ENCODE measurements at regions not wholly inside any gene's neighbourhood (a gene's known extent, or its start where the extent isn't known, plus 50 kb on each side); places are given as distances from the start of the nearest gene placed in this dataset.

DNA sequence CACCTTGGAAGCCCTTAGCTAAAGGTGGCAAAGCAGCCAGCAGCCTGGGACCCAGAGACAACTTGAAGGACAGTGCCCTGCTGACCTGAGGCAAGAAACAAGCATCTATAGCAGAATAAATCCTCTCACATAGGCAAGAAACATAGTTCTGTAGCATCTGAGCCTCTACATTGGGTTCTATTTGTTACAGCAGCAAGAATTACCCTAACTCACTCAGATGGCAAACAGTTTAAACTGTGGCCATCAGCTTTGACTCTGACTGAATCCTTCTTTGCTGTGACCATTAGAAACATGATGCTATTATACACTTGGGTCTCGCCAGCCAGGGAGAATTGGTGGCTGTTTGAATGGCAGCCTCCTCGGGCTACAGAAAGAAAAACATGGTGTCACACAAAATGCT lies 53.1 kb upstream of the CCL1 start:
- peaks cover 88% of the 10 kb centered on the region for H3K27me3 Mint-ChIP-seq (ENCODE audit: low read depth)

GRCh38 chr17:34414339-34414738 lies 51.3 kb upstream of the CCL1 start:
- Mint-ChIP-seq H3K27me3 (ENCODE audit: low read depth) (peaks cover 88% of the 10 kb centered on the region), H3K4me3 (no peak overlapping the region), H3K36me3 (no peaks in the 10 kb centered on the region), H3K4me1 (no peaks in the 10 kb centered on the region), H3K27ac (no peak overlapping the region), H3K9me3 (no peaks in the 10 kb centered on the region)
- no peak for DNase-seq (ENCODE audit: low spot score in 2 of 2, unreplicated experiment in 2 of 2)
- TF ChIP-seq CTCF (IDR thresholded peaks at IDR 0.05; ENCODE audit: unreplicated experiment): no peak

More for the DNA sequence above, 53.1 kb upstream of the CCL1 start:
- DNase-seq (ENCODE audit: low spot score in 2 of 2, unreplicated experiment in 2 of 2): no peak
- Mint-ChIP-seq H3K9me3 (no peaks in the 10 kb centered on the region), H3K36me3 (no peaks in the 10 kb centered on the region), H3K4me1 (no peaks in the 10 kb centered on the region), H3K27ac (no peak overlapping the region), H3K4me3 (no peak overlapping the region)
- no peak for TF ChIP-seq CTCF (IDR thresholded peaks at IDR 0.05; ENCODE audit: unreplicated experiment)

DNA sequence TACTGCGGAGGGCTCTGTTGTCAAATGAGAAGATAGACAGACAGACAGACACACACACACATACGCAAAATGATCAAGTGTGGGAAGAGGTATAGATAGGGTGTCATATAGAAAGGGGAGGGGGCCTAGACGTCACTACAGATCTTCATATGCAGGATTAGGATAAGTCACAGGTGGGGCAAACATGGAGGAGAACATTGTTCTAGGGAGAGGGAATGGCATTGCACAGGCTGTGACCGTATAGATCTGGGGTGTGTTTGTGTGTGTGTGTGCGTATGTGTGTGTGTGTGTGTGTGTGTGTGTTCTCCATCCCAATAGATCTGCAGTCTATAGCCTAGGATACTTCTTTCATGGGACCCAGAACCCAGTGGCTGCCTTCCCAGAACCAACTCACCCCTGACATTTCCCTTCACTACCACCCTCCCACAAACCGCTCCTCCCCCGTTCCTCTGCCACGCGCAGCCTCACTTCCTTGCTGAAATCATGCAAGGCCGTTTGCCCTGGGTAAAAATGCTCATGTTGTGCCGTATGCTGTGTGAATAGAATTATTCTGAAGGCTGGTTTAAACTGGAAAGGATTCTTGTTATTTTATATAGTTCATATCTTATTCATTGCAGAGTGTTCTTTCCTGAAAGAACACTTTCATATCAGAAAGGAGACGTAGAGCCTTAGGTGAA lies 50.5 kb upstream of the CCL1 start:
- Mint-ChIP-seq H3K36me3 (no peaks in the 10 kb centered on the region), H3K27me3 (ENCODE audit: low read depth) (peaks cover 91% of the 10 kb centered on the region), H3K4me1 (no peaks in the 10 kb centered on the region), H3K27ac (no peak overlapping the region), H3K9me3 (no peaks in the 10 kb centered on the region), H3K4me3 (no peak overlapping the region)
- no peak for DNase-seq (ENCODE audit: low spot score in 2 of 2, unreplicated experiment in 2 of 2)
- TF ChIP-seq CTCF (IDR thresholded peaks at IDR 0.05; ENCODE audit: unreplicated experiment): no peak

GRCh38 chr17:34412965-34413441 lies 50.0 kb upstream of the CCL1 start:
- Mint-ChIP-seq H3K27me3 (ENCODE audit: low read depth) (peaks cover 92% of the 10 kb centered on the region), H3K27ac (no peak overlapping the region), H3K9me3 (no peaks in the 10 kb centered on the region), H3K36me3 (no peaks in the 10 kb centered on the region), H3K4me1 (no peaks in the 10 kb centered on the region), H3K4me3 (no peak overlapping the region)
- DNase-seq (ENCODE audit: low spot score in 2 of 2, unreplicated experiment in 2 of 2): no peak
- no peak for TF ChIP-seq CTCF (IDR thresholded peaks at IDR 0.05; ENCODE audit: unreplicated experiment)

All from mesothelial cell of epicardium (in vitro differentiated cells).